Stimulated activated CD8-positive, alpha-beta memory T cell treated with anti-CD3 and anti-CD28 coated beads, Interleukin-15, amount 100 ng/mL, for 48 hours (primary cell): ENCODE measurements at regions not wholly inside any gene's neighbourhood (a gene's known extent, or its start where the extent isn't known, plus 50 kb on each side); places are given as distances from the start of the nearest gene placed in this dataset.
A peak's percentile ranks its signal among the peaks of the same experiment; 100 is the strongest.

ENCODE experiments used
- DNase-seq, 2 donors: peaks; one replicate each; pipeline ENCODE4 v3.0.0-alpha.2; 2020; ENCODE audit warnings: low read depth in 2 of 2

DNA sequence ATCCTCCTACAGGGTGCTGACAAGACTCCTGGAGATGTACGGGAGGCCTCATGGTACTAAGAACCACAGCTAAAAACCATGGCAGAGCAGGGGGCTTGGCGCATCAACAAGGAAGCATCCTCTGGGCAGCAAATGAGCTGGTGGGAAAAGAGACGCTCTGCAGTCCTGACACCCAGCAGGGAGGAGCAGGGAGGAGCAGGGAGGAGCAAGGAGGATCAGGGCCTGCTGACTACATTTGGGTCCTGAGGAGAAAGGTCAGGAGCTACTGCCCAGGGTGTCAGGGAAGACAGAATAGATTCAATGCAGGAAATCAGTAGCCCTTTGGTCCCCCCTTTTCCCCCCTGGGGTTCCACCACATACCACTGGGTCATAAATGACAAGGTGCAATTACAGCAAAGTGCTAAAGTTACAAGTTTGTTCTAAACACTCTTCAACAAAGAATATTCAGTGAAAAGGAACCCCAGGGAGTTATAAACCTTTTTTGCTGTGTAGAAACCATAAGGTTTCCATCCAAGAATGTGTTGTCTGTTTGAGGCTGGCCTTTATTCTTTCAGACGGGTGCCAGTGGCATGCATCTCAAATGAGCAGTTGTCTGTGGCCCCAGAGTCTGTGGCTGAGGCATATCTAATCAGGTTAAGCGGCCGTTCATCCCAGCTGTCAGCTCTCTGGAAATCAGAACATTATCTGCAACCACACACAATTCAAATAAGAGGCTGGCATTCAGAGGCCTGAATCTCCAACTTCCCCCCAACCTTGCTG lies 325.0 kb downstream of the CDC5L start:
- no peak for DNase-seq

GRCh38 chr6:44715188-44715587 lies 327.7 kb downstream of the CDC5L start:
- DNase-seq, result no peak

DNA sequence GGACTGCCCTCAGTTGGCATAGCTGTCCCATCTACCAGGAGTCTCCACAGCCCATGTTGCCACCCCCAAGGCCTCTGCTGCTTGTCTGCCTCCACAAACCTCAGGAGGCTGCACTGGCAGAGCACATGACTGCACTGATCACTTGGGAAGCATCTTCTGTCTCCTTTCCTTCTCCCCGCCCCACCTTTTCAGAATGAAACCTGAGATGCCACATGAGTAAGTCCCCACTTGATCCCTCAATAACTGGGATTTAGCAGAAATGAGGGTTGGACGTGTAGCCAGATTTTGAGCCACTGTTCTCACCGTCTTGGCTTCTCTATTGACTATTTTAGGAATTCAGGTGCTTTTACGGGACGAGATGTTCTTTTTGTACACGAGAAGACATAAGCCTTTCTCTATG lies 328.4 kb downstream of the CDC5L start:
- DNase-seq, result no peak

GRCh38 chr6:44717431-44717830 lies 329.9 kb downstream of the CDC5L start:
- DNase-seq, result no peak

DNA sequence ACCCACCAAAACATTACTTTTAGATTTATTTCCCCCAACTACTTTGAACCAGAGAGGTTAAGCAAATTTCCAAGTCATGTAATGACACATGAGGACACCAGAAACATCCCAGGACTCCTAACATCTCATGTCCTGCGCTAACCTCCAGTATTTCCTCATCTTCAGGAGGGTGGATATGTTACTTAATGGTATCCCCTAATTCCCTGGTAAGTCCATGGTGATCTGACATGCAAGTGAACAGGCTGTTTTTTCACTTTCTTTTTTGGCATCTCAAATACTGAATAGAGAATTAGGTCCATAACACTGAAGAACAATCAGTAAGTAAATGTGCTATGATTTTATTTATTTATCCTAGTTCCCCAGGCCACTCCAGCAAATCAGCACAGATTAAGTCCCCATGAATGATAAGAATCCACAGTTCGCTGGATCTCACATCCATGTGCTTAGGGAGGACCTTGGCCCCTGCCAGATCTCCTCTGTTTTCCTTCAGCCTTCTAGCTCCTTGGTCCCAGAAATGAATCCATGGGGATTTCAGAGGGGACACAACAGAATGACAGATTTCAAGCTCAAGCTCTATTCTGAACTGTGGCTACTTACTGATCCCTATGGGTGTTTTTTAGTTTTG lies 334.6 kb downstream of the CDC5L start:
- no peak for DNase-seq

GRCh38 chr6:44722736-44723135 lies 335.2 kb downstream of the CDC5L start:
- no peak for DNase-seq

DNA sequence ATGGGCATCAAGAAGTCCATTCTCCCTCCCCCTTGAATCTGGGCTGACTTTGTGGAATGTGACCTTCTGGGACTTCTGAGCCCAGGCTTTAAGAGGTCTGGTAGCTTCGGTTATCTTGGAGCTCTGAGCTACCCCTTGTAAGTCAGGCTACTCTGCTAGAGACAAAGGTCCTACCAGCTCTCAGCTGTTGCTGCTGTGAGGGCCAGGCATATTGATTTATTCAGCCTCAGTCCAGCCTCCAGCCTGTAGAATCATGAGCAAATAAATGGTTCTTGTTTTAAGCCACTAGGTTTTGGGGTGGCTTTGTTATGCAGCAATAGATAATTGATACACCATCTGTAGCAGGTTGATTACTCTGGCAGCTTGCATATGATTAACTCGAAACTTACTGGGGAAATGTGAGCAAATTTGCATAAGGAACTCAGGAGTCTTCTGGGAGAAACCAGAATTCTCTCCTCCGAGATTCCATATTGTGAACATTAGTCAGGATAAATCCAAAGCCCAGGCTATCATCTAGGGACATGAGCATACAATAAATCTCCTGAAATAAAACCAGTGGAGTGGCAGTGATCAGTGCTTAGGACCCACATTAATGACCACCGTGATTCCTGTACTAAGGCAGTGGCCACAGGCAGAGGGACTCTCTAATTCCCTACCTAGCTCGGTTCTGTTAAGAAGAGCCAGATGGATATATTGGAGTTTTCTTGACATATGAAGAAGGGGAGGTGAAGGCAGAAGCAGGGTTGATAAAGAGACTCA lies 336.1 kb downstream of the CDC5L start:
- DNase-seq, result no peak

DNA sequence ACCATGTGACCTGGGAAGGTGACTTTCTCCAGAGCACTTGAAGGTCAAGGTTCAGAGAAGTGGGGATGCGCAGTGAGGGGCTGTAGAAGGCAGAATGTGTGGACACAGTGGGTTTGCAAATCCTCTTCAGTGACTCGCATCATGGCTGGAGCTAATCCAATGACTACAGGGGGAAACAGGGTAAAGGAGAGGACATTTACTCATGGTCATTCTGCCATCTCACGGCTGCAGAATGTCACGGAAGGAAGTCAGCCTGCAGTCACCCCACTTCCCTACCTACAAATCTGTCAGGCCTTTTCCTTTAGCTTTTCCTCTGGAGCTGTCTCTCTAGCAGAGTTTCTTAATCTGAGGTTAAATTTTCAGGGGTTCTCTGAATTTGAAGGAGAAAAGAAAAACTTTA lies 337.6 kb downstream of the CDC5L start:
- no peak for DNase-seq

GRCh38 chr6:44727651-44728630 lies 340.4 kb downstream of the CDC5L start:
- no peak for DNase-seq

DNA sequence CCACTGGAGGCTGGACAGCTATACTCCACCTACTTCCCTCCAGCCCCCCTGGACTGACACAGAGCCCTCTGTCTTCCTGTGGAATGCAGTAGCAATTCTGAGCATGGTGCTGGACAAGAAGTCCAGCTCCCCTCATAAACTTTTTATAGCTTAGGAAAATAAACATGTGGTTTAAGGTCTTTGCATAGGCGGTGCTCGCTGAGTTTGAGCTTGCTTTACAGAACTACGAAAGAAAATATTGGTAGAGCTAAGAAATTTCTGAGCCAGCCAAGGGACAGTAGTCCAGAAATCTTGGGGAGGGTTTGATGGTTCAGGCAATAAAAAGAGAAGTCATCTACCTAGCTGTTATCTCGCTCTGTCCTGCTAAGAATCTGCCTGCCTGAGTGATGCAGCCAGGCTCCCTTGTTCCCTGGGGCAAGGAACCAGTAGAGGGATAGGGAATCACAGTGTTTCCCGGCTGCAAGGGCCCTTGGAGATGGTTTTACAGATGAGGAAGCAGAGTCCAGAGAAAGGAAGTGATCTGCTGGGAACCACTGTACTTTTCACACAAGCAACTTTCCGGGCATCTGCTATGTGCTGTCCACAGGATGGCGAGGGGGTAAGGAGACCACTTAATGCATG lies 343.4 kb downstream of the CDC5L start:
- DNase-seq, result no peak

DNA sequence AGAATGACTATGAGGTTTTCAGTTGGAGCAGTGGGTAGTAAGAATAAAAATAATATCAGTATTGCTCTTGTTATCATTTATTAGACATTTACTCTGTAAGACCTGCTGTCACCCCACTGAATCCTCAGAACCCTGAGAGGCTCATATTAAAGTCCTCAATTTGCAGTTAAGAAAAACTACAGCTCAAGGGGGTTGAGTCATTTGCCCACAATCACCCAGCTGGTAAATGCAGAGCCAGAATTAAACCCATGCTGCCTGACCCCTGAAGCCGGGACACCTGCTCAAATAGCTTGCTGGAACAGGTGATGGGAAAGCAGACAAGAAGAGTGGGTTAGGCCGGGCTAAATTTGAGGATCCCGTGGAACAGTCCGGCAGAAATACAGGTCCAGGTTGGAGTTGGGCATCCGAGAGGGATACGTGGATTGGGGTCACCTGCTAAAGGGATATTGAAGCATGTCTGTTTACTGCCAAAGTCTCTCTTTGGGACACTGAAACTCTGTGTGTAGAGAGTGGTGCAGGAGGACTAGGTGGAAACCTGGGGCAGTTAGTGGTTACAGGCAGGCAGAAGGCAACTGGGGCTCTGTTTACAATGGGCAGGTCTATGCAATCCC lies 344.1 kb downstream of the CDC5L start:
- no peak for DNase-seq

DNA sequence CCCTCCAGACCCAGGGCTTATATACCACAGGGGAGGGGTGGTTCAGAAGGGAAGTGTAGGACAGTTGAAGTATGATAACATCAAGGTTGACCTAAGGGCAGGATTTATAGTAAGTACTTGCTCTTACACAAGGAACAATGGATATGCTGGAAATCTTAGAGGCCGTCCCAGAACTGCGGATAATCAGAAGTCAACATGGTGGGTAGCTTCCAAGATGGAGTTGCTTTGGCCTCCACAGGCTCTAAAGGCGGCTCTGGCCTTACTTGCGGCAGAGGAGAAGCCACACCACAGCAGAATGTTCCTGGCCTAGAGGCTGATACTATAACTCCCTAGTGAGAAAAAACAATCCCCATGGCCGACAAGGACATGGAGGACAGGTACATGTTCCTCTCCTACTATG lies 344.7 kb downstream of the CDC5L start:
- DNase-seq, result no peak

- no peak for DNase-seq
Observed at GRCh38 chr6:44733126-44733525, 345.6 kb downstream of the CDC5L start.

DNA sequence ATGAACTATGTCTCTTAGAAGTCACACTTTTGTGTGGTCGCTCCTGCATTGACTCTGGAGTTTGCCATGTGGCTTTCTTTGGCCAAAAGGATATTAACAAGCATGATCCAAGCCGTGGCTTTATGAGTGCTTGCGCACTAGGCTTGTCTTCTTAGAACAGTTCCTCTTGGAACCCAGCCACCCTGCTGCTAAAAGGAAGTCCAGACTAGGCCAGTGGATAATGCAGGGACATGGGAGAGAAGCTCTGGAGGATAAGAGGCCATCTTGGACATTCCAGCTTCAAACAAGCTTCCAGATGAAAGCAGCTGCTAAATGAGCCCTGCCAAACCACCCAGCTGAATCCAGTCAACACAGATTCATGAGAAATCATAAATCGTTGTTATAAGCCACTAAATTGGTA lies 346.4 kb downstream of the CDC5L start:
- no peak for DNase-seq

GRCh38 chr6:44734886-44735629 lies 347.6 kb downstream of the CDC5L start:
- no peak for DNase-seq

GRCh38 chr6:44735630-44735963 lies 348.1 kb downstream of the CDC5L start:
- peak; percentile 3 to 33 for DNase-seq

DNA sequence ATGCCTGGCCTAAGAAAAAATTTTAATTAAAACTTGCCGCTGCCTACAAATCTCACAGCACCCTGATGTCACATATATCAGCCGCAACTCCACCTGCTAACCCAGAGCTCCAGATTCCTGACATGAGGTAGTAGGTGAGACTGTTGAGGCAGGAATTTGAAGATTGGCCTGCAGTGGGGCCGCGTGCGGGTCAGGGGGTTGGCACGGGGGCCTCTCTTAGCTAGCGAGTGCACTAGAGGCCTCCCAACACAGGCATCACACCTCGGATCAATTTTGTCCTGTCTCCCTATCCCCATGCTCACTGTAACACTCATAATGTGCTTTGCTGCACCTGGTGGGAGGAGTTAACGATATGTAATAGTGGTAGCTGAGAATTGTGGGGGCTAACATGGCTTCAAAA lies 349.8 kb downstream of the CDC5L start:
- no peak for DNase-seq

DNA sequence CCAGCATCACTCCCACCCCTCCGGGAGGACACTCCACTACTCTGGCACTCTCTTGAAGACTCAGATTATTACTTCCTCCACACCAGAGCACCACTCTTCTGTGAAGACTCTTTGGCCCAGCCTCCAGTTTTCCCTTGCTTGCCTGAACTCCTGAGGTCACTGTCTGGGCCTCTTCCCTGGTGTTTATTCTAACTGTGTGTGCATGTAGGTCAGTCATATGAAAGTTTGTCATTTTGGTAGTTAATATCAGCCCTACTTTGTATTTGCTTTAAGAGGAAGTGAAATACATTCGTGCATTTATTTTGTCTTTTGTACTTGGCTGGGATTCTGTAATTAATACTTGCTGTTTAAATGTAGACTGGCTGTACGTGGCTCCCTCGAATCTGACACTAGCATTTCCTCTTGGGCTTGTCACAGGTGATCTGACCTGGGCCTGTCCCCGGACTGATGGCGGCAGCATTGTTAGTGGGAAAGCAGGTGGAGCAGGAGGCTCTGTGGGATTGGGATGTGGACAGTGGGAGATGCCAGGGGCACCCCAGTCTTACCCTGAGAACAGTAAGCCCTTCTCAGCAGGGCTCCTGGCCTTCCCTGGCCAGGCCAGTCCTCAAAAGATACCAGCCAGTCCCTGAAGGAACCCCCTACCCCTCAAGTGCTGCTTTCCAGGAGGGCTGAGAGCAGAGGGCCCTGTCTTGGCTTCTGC lies 350.5 kb downstream of the CDC5L start:
- DNase-seq, result no peak

- DNase-seq, result no peak
Observed at GRCh38 chr6:44738601-44739146, 351.2 kb downstream of the CDC5L start.
